Stimulated activated CD4-positive, alpha-beta T cell treated with anti-CD3 and anti-CD28 coated beads, Interleukin-12 subunit alpha, Interleukin-12 subunit beta, amount 100 ng/mL, for 4 hours (primary cell): ENCODE measurements at regions not wholly inside any gene's neighbourhood (a gene's known extent, or its start where the extent isn't known, plus 50 kb on each side); places are given as distances from the start of the nearest gene placed in this dataset.

ENCODE experiments used
- DNase-seq: peaks from one replicate; pipeline ENCODE4 v3.0.0-alpha.2; 2020

GRCh38 chr15:62378772-62379498, 213.8 kb upstream of the C2CD4B start:
- no peak for DNase-seq

GRCh38 chr15:62380011-62380410, 214.9 kb upstream of the C2CD4B start:
- DNase-seq, result no peak

GRCh38 chr15:62382046-62382445, 217.0 kb upstream of the C2CD4B start:
- no peak for DNase-seq

- peak; percentile 64 for DNase-seq
Observed at GRCh38 chr15:62389885-62390790, 225.1 kb upstream of the C2CD4B start, which contains the start of gene TLN2. TLN2 (plus strand) TSS chr15:62390550.

- DNase-seq, result peak; percentile 16
Observed at GRCh38 chr15:62390791-62391640, 225.9 kb upstream of the C2CD4B start.

GRCh38 chr15:62391641-62392262, 226.7 kb upstream of the C2CD4B start:
- DNase-seq, result peak; percentile 33

- DNase-seq, result no peak
Observed at GRCh38 chr15:62392376-62392775, 227.3 kb upstream of the C2CD4B start.

- no peak for DNase-seq
Observed at GRCh38 chr15:62393196-62393595, 228.1 kb upstream of the C2CD4B start.

- DNase-seq, result no peak
Observed at GRCh38 chr15:62394079-62394478, 229.0 kb upstream of the C2CD4B start.

- no peak for DNase-seq
Observed at GRCh38 chr15:62400778-62401177, 235.7 kb upstream of the C2CD4B start.

GRCh38 chr15:62402687-62403086, 237.6 kb upstream of the C2CD4B start:
- no peak for DNase-seq

- DNase-seq, result no peak
Observed at GRCh38 chr15:62403164-62403809, 238.2 kb upstream of the C2CD4B start.

GRCh38 chr15:62404194-62404985, 239.3 kb upstream of the C2CD4B start:
- no peak for DNase-seq

GRCh38 chr15:62406305-62406891, 241.3 kb upstream of the C2CD4B start:
- no peak for DNase-seq

GRCh38 chr15:62407216-62407615, 242.1 kb upstream of the C2CD4B start:
- DNase-seq, result no peak

- no peak for DNase-seq
Observed at GRCh38 chr15:62407962-62408361, 242.9 kb upstream of the C2CD4B start.

GRCh38 chr15:62409466-62409865, 244.4 kb upstream of the C2CD4B start:
- no peak for DNase-seq

- DNase-seq, result no peak
Observed at GRCh38 chr15:62412686-62413085, 247.6 kb upstream of the C2CD4B start.

- DNase-seq, result no peak
Observed at GRCh38 chr15:62413153-62413552, 248.1 kb upstream of the C2CD4B start.

GRCh38 chr15:62413786-62414185, 248.7 kb upstream of the C2CD4B start:
- DNase-seq, result no peak

- DNase-seq, result no peak
Observed at GRCh38 chr15:62415498-62415897, 250.4 kb upstream of the C2CD4B start.
